Lower leg skin (tissue), 3 donors: ENCODE measurements at regions not wholly inside any gene's neighbourhood (a gene's known extent, or its start where the extent isn't known, plus 50 kb on each side); places are given as distances from the start of the nearest gene placed in this dataset.

Experiments used
- POLR2A ChIP-seq, 2 donors: fragments of 450-650 bp; IDR thresholded peaks; one replicate each; pipeline ENCODE4 v1.6.1; 2016 to 2017; ENCODE audit warnings: antibody characterized with exemption in 2 of 2, mild to moderate bottlenecking in 1 of 2, moderate library complexity in 1 of 2
- TF ChIP-seq, protein P1 (sequence below), 3 donors: fragments of 450-650 bp; IDR thresholded peaks; one replicate each; pipeline ENCODE4 v1.5.1; 2016; ENCODE audit warnings: antibody characterized with exemption in 3 of 3, mild to moderate bottlenecking in 3 of 3, moderate library complexity in 2 of 3

DNA sequence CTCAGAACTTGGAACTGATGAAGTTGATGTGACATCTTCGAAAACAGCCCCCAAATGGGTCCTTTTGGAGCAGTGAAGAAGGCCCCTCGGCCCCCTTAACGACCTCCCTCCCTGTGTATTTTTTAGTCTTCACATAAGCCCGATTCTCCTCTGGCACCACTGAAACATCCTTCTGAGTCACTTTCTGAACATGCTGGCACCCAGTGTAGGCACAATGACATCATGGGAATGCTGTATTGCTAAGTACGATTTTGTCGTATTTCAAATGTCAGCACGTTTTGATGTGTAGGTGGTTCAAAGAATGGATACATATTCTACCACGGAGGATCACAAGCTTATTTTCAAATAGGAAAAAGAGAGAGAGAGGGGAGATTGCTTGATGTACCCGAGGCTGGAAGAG is 111.7 kb upstream of the RIOK3 start:
- TF ChIP-seq, protein P1, sequence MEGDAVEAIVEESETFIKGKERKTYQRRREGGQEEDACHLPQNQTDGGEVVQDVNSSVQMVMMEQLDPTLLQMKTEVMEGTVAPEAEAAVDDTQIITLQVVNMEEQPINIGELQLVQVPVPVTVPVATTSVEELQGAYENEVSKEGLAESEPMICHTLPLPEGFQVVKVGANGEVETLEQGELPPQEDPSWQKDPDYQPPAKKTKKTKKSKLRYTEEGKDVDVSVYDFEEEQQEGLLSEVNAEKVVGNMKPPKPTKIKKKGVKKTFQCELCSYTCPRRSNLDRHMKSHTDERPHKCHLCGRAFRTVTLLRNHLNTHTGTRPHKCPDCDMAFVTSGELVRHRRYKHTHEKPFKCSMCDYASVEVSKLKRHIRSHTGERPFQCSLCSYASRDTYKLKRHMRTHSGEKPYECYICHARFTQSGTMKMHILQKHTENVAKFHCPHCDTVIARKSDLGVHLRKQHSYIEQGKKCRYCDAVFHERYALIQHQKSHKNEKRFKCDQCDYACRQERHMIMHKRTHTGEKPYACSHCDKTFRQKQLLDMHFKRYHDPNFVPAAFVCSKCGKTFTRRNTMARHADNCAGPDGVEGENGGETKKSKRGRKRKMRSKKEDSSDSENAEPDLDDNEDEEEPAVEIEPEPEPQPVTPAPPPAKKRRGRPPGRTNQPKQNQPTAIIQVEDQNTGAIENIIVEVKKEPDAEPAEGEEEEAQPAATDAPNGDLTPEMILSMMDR (IDR thresholded peaks at IDR 0.05): no peak
- no peak for TF ChIP-seq POLR2A (IDR thresholded peaks at IDR 0.05)
